ENCODE measurements at regions not wholly inside any gene's neighbourhood (a gene's known extent, or its start where the extent isn't known, plus 50 kb on each side); places are given as distances from the start of the nearest gene placed in this dataset.

DNA sequence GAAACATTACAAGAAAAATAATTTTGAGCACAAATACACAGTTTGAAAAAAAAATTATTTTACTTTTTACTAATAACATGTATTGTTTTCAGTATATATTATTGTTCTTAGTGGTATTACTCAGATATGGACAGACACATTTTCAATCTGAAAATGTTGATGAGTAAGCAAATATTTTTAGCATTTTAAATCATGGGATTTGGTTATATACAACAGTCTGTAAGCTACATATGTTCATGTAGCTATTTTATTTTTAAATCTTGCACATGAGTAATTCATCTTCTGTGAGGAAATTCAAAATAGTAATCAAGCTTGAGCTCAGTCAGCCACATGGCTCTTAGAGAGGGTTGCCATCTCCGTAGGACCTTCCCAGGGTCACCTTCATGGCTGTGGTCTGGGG lies 471.9 kb downstream of the QKI start:
- no peaks in the 10 kb centered on the region for H4K20me1 ChIP-seq (ENCODE audit: control insufficient read depth, insufficient read depth, low read depth, low read length)
- no peak overlapping the region for H3K4me2 ChIP-seq (ENCODE audit: low read length)
- H3F3A ChIP-seq (ENCODE audit: control insufficient read depth, insufficient read depth) = no peaks in the 10 kb centered on the region
- H3K27ac ChIP-seq (ENCODE audit: low read depth, low read length) = no peak overlapping the region
- no peaks in the 10 kb centered on the region for H3K4me1 ChIP-seq (ENCODE audit: control insufficient read depth, low read length)
- no peaks in the 10 kb centered on the region for H3K79me2 ChIP-seq (ENCODE audit: control insufficient read depth, low read length)
- peaks cover 2% of the 10 kb centered on the region; the same call in 1 of the 2 replicates for H3K27me3 ChIP-seq (ENCODE audit: control insufficient read depth, low read length)
- no peaks in the 10 kb centered on the region for H3K9me2 ChIP-seq (replicated peaks; ENCODE audit: control insufficient read depth, low read length)
- TF ChIP-seq CTCF (IDR thresholded peaks at IDR 0.05; ENCODE audit: low read depth, low read length, poor library complexity, severe bottlenecking) (no peak), EZH2phosphoT487 (IDR thresholded peaks at IDR 0.05; ENCODE audit: borderline replicate concordance, low read length) (no peak)
- no peaks in the 10 kb centered on the region for H3K36me3 ChIP-seq (ENCODE audit: control insufficient read depth, low read length)
- H3K9me3 ChIP-seq (ENCODE audit: control insufficient read depth, insufficient read depth, low read length) = no peaks in the 10 kb centered on the region
- H3K4me3 ChIP-seq (ENCODE audit: low read length) = no peak overlapping the region

- Histone ChIP-seq H3K27ac (ENCODE audit: low read depth, low read length) (no peak overlapping the region), H3K9me2 (replicated peaks; ENCODE audit: control insufficient read depth, low read length) (no peaks in the 10 kb centered on the region)
Measured at GRCh38 chr6:163883984-163884383, 469.5 kb downstream of the QKI start.

GRCh38 chr6:163878698-163879097 lies 464.2 kb downstream of the QKI start:
- H3K36me3 ChIP-seq (ENCODE audit: control insufficient read depth, low read length) = no peaks in the 10 kb centered on the region
- no peaks in the 10 kb centered on the region for H4K20me1 ChIP-seq (ENCODE audit: control insufficient read depth, insufficient read depth, low read depth, low read length)
- H3K4me1 ChIP-seq (ENCODE audit: control insufficient read depth, low read length) = no peaks in the 10 kb centered on the region
- H3K9me2 ChIP-seq (replicated peaks; ENCODE audit: control insufficient read depth, low read length) = no peaks in the 10 kb centered on the region
- H3F3A ChIP-seq (ENCODE audit: control insufficient read depth, insufficient read depth) = no peaks in the 10 kb centered on the region
- 0 out of 2 replicates have a peak, but pooled peaks cover 2% of the 10 kb centered on the region for H3K27me3 ChIP-seq (ENCODE audit: control insufficient read depth, low read length)
- TF ChIP-seq EZH2phosphoT487 (IDR thresholded peaks at IDR 0.05; ENCODE audit: borderline replicate concordance, low read length) (no peak), CTCF (IDR thresholded peaks at IDR 0.05; ENCODE audit: low read depth, low read length, poor library complexity, severe bottlenecking) (no peak)
- H3K79me2 ChIP-seq (ENCODE audit: control insufficient read depth, low read length) = no peaks in the 10 kb centered on the region
- H3K27ac ChIP-seq (ENCODE audit: low read depth, low read length) = no peak overlapping the region
- no peak overlapping the region for H3K4me3 ChIP-seq (ENCODE audit: low read length)
- no peak overlapping the region for H3K4me2 ChIP-seq (ENCODE audit: low read length)
- H3K9me3 ChIP-seq (ENCODE audit: control insufficient read depth, insufficient read depth, low read length) = no peaks in the 10 kb centered on the region

More at GRCh38 chr6:163883984-163884383, 469.5 kb downstream of the QKI start:
- Histone ChIP-seq H3K4me1 (ENCODE audit: control insufficient read depth, low read length) (no peaks in the 10 kb centered on the region), H3K27me3 (ENCODE audit: control insufficient read depth, low read length) (no peaks in the 10 kb centered on the region), H3F3A (ENCODE audit: control insufficient read depth, insufficient read depth) (no peaks in the 10 kb centered on the region), H4K20me1 (ENCODE audit: control insufficient read depth, insufficient read depth, low read depth, low read length) (no peaks in the 10 kb centered on the region), H3K4me3 (ENCODE audit: low read length) (no peak overlapping the region), H3K4me2 (ENCODE audit: low read length) (no peak overlapping the region), H3K36me3 (ENCODE audit: control insufficient read depth, low read length) (no peaks in the 10 kb centered on the region), H3K9me3 (ENCODE audit: control insufficient read depth, insufficient read depth, low read length) (no peaks in the 10 kb centered on the region), H3K79me2 (ENCODE audit: control insufficient read depth, low read length) (no peaks in the 10 kb centered on the region)
- TF ChIP-seq EZH2phosphoT487 (IDR thresholded peaks at IDR 0.05; ENCODE audit: borderline replicate concordance, low read length) (no peak), CTCF (IDR thresholded peaks at IDR 0.05; ENCODE audit: low read depth, low read length, poor library complexity, severe bottlenecking) (no peak)
